ENCODE measurements at regions not wholly inside any gene's neighbourhood (a gene's known extent, or its start where the extent isn't known, plus 50 kb on each side); places are given as distances from the start of the nearest gene placed in this dataset.

DNA sequence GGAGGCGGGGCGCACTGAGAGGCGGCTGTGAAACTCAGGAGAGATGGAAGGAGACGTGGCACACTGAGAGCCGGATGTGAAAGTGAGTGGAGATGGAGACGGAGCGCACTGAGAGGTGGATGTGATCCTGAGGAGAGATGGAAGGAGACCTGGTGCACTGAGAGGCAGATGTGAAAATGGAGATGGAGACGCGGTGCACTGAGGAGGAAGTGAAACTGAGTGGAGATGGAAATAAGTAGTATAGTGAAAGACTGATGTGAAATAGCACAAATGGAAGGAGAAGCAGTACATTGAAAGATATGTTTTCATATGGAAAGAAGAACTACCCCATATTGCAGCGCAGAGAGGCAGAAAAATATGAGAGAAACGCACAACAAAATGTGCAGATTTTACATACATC, 281.6 kb upstream of the RGPD4 start:
- no peak for TF ChIP-seq GATA1 (IDR thresholded peaks at IDR 0.05; ENCODE audit: low read depth, low read length)
- TF ChIP-seq POLR2A (IDR thresholded peaks at IDR 0.05; ENCODE audit: low read length) = no peak

Data from erythroblast (primary cell).